Transverse colon (tissue), 3 donors: ENCODE measurements at regions not wholly inside any gene's neighbourhood (a gene's known extent, or its start where the extent isn't known, plus 50 kb on each side); places are given as distances from the start of the nearest gene placed in this dataset.

Source experiments
- CTCF ChIP-seq, 5 experiments: fragments of 200-600 bp in 3 of 5; fragments of 450-650 bp in 2 of 5; sonication (generic) in 3 of 5; IDR thresholded peaks; 1 replicate in 2 of 5; 2 replicates in 3 of 5; pipeline ENCODE4 v1.5.1; 2016 to 2017; ENCODE audit warnings: antibody characterized with exemption in 5 of 5, inconsistent platforms in 3 of 5, mild to moderate bottlenecking in 2 of 5, moderate library complexity in 1 of 5
- POLR2A ChIP-seq: fragments of 450-650 bp; IDR thresholded peaks from one replicate; pipeline ENCODE4 v1.6.1; 2016; ENCODE audit warnings: antibody characterized with exemption, mild to moderate bottlenecking, moderate library complexity

GRCh38 chr12:127119600-127120140 is 1147.3 kb upstream of the TMEM132C start:
- no peak for TF ChIP-seq CTCF (IDR thresholded peaks at IDR 0.05)
- no peak for TF ChIP-seq POLR2A
